HCT116 (cell line): ENCODE measurements at regions not wholly inside any gene's neighbourhood (a gene's known extent, or its start where the extent isn't known, plus 50 kb on each side); places are given as distances from the start of the nearest gene placed in this dataset.

Experiments used
- CEBPB ChIP-seq: IDR thresholded peaks from 2 replicates; pipeline ENCODE4 v1.6.1; 2012; ENCODE audit warnings: low read depth
- CTCF ChIP-seq, 3 experiments: fragments of 200-600 bp in 1 of 3; sonication (generic) in 1 of 3; IDR thresholded peaks in 2 of 3; conservative IDR thresholded peaks in 1 of 3; 2 replicates each; pipeline ENCODE4 v1.5.1; 2012 to 2017; ENCODE audit warnings: low read depth in 2 of 3, low read length in 2 of 3, antibody characterized with exemption in 1 of 3, borderline replicate concordance in 1 of 3, control low read depth in 1 of 3, mild to moderate bottlenecking in 1 of 3, mixed read lengths in 1 of 3, mixed run types in 1 of 3, moderate library complexity in 1 of 3; ENCODE audit not compliant: insufficient read depth in 1 of 3
- EZH2 ChIP-seq: fragments of 200-600 bp; sonication (generic); IDR thresholded peaks from 2 replicates; pipeline ENCODE4 v1.6.1; 2017; ENCODE audit warnings: antibody characterized with exemption, mixed run types
- EZH2phosphoT487 ChIP-seq: fragments of 200-600 bp; IDR thresholded peaks from 2 replicates; pipeline ENCODE4 v1.6.1; 2018; ENCODE audit warnings: antibody characterized with exemption, borderline replicate concordance
- MAX ChIP-seq: IDR thresholded peaks from 2 replicates; pipeline ENCODE4 v1.6.1; 2012
- POLR2A ChIP-seq: IDR thresholded peaks from 2 replicates; pipeline ENCODE4 v1.7.0; 2011; ENCODE audit warnings: borderline replicate concordance; ENCODE audit not compliant: insufficient read depth, insufficient read length; ENCODE audit errors: extremely low read depth
- POLR2AphosphoS5 ChIP-seq: IDR thresholded peaks from 2 replicates; pipeline ENCODE4 v1.6.1; 2011; ENCODE audit warnings: mild to moderate bottlenecking, low read depth, low read length, moderate library complexity
- RAD21 ChIP-seq: IDR thresholded peaks from 2 replicates; pipeline ENCODE4 v1.6.1; 2012; ENCODE audit warnings: low read depth, mild to moderate bottlenecking
- REST ChIP-seq: IDR thresholded peaks from 2 replicates; pipeline ENCODE4 v1.6.1; 2012; ENCODE audit warnings: low read depth
- SIN3A ChIP-seq: IDR thresholded peaks from 2 replicates; pipeline ENCODE4 v1.6.1; 2012; ENCODE audit warnings: low read depth
- TCF7L2 ChIP-seq: IDR thresholded peaks from 2 replicates; pipeline ENCODE4 v1.7.0; 2011; ENCODE audit warnings: borderline replicate concordance, inconsistent platforms; ENCODE audit not compliant: insufficient read depth, insufficient read length; ENCODE audit errors: extremely low read depth
- YY1 ChIP-seq: IDR thresholded peaks from 2 replicates; pipeline ENCODE4 v1.6.1; 2011; ENCODE audit warnings: low read length, low read depth, moderate library complexity, mild to moderate bottlenecking; ENCODE audit not compliant: insufficient replicate concordance; ENCODE audit errors: extremely low read depth
- ZFX ChIP-seq: fragments of 450-650 bp; IDR thresholded peaks from 2 replicates; pipeline ENCODE4 v1.6.1; 2017
- ZNF274 ChIP-seq: fragments of 200-500 bp; sonication (Bioruptor generic); IDR thresholded peaks from 2 replicates; pipeline ENCODE4 v1.6.1; 2014; ENCODE audit warnings: mild to moderate bottlenecking, low read depth, low read length, inconsistent platforms

- TF ChIP-seq CTCF (IDR thresholded peaks at IDR 0.05 in 2 of 3, conservative IDR thresholded peaks at IDR 0.05 in 1 of 3; ENCODE audit: borderline replicate concordance in 1 of 3, insufficient read depth in 1 of 3, low read depth in 2 of 3, low read length in 2 of 3): no peak
- TF ChIP-seq MAX: no peak
- no peak for TF ChIP-seq POLR2A
- no peak for TF ChIP-seq EZH2
- TF ChIP-seq ZFX: no peak
- TF ChIP-seq TCF7L2: no peak
- no peak for TF ChIP-seq POLR2AphosphoS5
- no peak for TF ChIP-seq EZH2phosphoT487
- no peak for TF ChIP-seq YY1
- no peak for TF ChIP-seq CEBPB
- no peak for TF ChIP-seq RAD21
- no peak for TF ChIP-seq REST
- no peak for TF ChIP-seq ZNF274
- TF ChIP-seq SIN3A: no peak
Observed at GRCh38 chr7:92988941-92989545, 128.7 kb downstream of the SAMD9 start.
